Stomach (tissue), 8 donors: ENCODE measurements at regions not wholly inside any gene's neighbourhood (a gene's known extent, or its start where the extent isn't known, plus 50 kb on each side); places are given as distances from the start of the nearest gene placed in this dataset.

Experiments
- DNase-seq, 2 donors: peaks; one replicate each; pipeline versions ENCODE4 v3.0.0 to v3.0.0-alpha.2; 2013 to 2019
- H3K27ac ChIP-seq, 5 donors: fragments of 200-600 bp in 4 of 5; sonication (generic) in 4 of 5; one replicate each; pipeline ENCODE4 v1.5.1; 2013 to 2019; ENCODE audit warnings: mild to moderate bottlenecking in 1 of 5, moderate library complexity in 1 of 5
- H3K27me3 ChIP-seq, 3 donors: fragments of 200-600 bp; sonication (generic); one replicate each; pipeline ENCODE4 v1.5.1; 2017 to 2019; ENCODE audit warnings: mixed run types in 1 of 3
- H3K36me3 ChIP-seq, 4 donors: fragments of 200-600 bp; sonication (generic); 1 replicate in 3 of 4; 2 replicates in 1 of 4; pipeline ENCODE4 v1.5.1; 2016 to 2019
- H3K4me1 ChIP-seq, 4 donors: fragments of 200-600 bp; sonication (generic); one replicate each; pipeline ENCODE4 v1.5.1; 2016 to 2019
- H3K4me3 ChIP-seq, 4 donors: fragments of 200-600 bp; sonication (generic) in 3 of 4; one replicate each; pipeline ENCODE4 v1.5.1; 2016 to 2019; ENCODE audit warnings: mild to moderate bottlenecking in 1 of 4
- H3K9me3 ChIP-seq, 4 donors: fragments of 200-600 bp; sonication (generic); one replicate each; pipeline ENCODE4 v1.5.1; 2016 to 2019
- CTCF ChIP-seq, 7 experiments: fragments of 450-650 bp in 4 of 7; fragments of 200-600 bp in 3 of 7; sonication (generic) in 3 of 7; IDR thresholded peaks; one replicate each; pipeline ENCODE4 v1.5.1; 2016 to 2019; ENCODE audit warnings: antibody characterized with exemption in 7 of 7, control low read depth in 2 of 7, mild to moderate bottlenecking in 1 of 7
- EP300 ChIP-seq: sonication (generic); formaldehyde crosslinking; IDR thresholded peaks from one replicate; pipeline ENCODE4 v1.6.1; 2017; ENCODE audit warnings: antibody characterized with exemption
- POLR2A ChIP-seq, 4 donors: fragments of 450-650 bp; IDR thresholded peaks; one replicate each; pipeline ENCODE4 v1.6.1; 2016; ENCODE audit warnings: antibody characterized with exemption in 4 of 4, control low read depth in 2 of 4, mild to moderate bottlenecking in 1 of 4, moderate library complexity in 1 of 4
- POLR2AphosphoS5 ChIP-seq, 3 donors: sonication (generic); formaldehyde crosslinking; IDR thresholded peaks; one replicate each; pipeline ENCODE4 v1.6.1; 2016; ENCODE audit warnings: antibody characterized with exemption in 3 of 3
- WGBS, 5 donors: extraction: QIAGEN DNeasy Blood & Tissue Kit in 3 of 5; methylation state at CpG; one replicate each; pipeline versions ENCODE4 v1.1.5 to v1.1.7; 2013 to 2018; 5-methylcytosine and 5-hydroxymethylcytosine counted together
- intact Hi-C: fragments of 100-400 bp; cut with DNase I; formaldehyde crosslinking; loops from one replicate; pipeline ENCODE4 v1.15.1; 2023; ENCODE audit warnings: low total_unique reads
- donor health status: healthy with polysubstance abuse.
- donor health status: Bipolar disorder and iron deficiency.
- donor health status: healthy.

GRCh38 chr12:92221656-92222315, 76.1 kb upstream of the BTG1 start:
- no peaks in the 10 kb centered on the region for H3K27me3 ChIP-seq
- TF ChIP-seq POLR2AphosphoS5 (IDR thresholded peaks at IDR 0.05) (no peak), CTCF (IDR thresholded peaks at IDR 0.05) (no peak), POLR2A (IDR thresholded peaks at IDR 0.05) (no peak), EP300 (no peak)
- intact Hi-C loops = no loop called here
- H3K4me1 ChIP-seq = peaks cover 0 to 6% (median 3%) of the 10 kb centered on the region in 4 donors
- no peaks in the 10 kb centered on the region for H3K36me3 ChIP-seq
- WGBS, 5 donors = 73 to 90% (median 86%) methylated on average over 5 of the region's 5 CpGs
- H3K4me3 ChIP-seq = no peak overlapping the region
- DNase-seq = no peak
- no peaks in the 10 kb centered on the region for H3K9me3 ChIP-seq
- H3K27ac ChIP-seq = no peak overlapping the region

- Histone ChIP-seq H3K9me3 (no peaks in the 10 kb centered on the region), H3K27ac (no peak overlapping the region), H3K4me1 (no peaks in the 10 kb centered on the region), H3K27me3 (no peaks in the 10 kb centered on the region), H3K36me3 (no peaks in the 10 kb centered on the region), H3K4me3 (no peak overlapping the region)
- TF ChIP-seq CTCF (IDR thresholded peaks at IDR 0.05) = no peak
- no peak for TF ChIP-seq EP300
- no peak for TF ChIP-seq POLR2A (IDR thresholded peaks at IDR 0.05)
- no peak for TF ChIP-seq POLR2AphosphoS5 (IDR thresholded peaks at IDR 0.05)
- 68 to 84% (median 81%) methylated on average over 3 of the region's 3 CpGs for WGBS, 5 donors
- DNase-seq = peak in 1 of 2 donors; percentile 58
- intact Hi-C loops = no loop called here
Observed at GRCh38 chr12:92218394-92219077, 72.9 kb upstream of the BTG1 start.

- Histone ChIP-seq H3K27ac (no peak overlapping the region), H3K4me1 (no peaks in the 10 kb centered on the region), H3K27me3 (no peaks in the 10 kb centered on the region), H3K9me3 (no peaks in the 10 kb centered on the region), H3K36me3 (no peaks in the 10 kb centered on the region), H3K4me3 (no peak overlapping the region)
- DNase-seq = no peak
- intact Hi-C loops = no loop called here
- TF ChIP-seq CTCF (IDR thresholded peaks at IDR 0.05) (no peak), POLR2A (IDR thresholded peaks at IDR 0.05) (no peak), EP300 (no peak), POLR2AphosphoS5 (IDR thresholded peaks at IDR 0.05) (no peak)
- WGBS, 5 donors = 9 to 20% (median 19%) methylated on average over 1 of the region's 1 CpG
Observed at GRCh38 chr12:92216092-92216491, 70.4 kb upstream of the BTG1 start.

- whole genome bisulfite sequencing, 5 donors = 93 to 96% (median 95%) methylated on average over 5 of the region's 5 CpGs
- Histone ChIP-seq H3K27ac (no peak overlapping the region), H3K4me1 (no peaks in the 10 kb centered on the region), H3K27me3 (no peaks in the 10 kb centered on the region), H3K36me3 (no peaks in the 10 kb centered on the region), H3K9me3 (no peaks in the 10 kb centered on the region), H3K4me3 (no peak overlapping the region)
- no peak for TF ChIP-seq POLR2AphosphoS5 (IDR thresholded peaks at IDR 0.05)
- TF ChIP-seq CTCF (IDR thresholded peaks at IDR 0.05) = no peak
- no peak for TF ChIP-seq EP300
- TF ChIP-seq POLR2A (IDR thresholded peaks at IDR 0.05) = no peak
- intact Hi-C loops = no loop called here
- DNase-seq = no peak
Observed at GRCh38 chr12:92215358-92215757, 69.7 kb upstream of the BTG1 start.
